NT2/D1 (cell line): ENCODE measurements at regions not wholly inside any gene's neighbourhood (a gene's known extent, or its start where the extent isn't known, plus 50 kb on each side); places are given as distances from the start of the nearest gene placed in this dataset.

Experiments
- SUZ12 ChIP-seq: IDR thresholded peaks from 2 replicates; pipeline ENCODE4 v1.6.1; 2011; ENCODE audit not compliant: insufficient read length, insufficient read depth; ENCODE audit errors: extremely low read depth
- YY1 ChIP-seq: IDR thresholded peaks from 2 replicates; pipeline ENCODE4 v1.6.1; 2011; ENCODE audit not compliant: insufficient read length, insufficient read depth

GRCh38 chr7:98049034-98049433 is 57.6 kb upstream of the LMTK2 start:
- no peak for TF ChIP-seq YY1
- TF ChIP-seq SUZ12: no peak
